Right lung (tissue), 2 donors: ENCODE measurements at regions not wholly inside any gene's neighbourhood (a gene's known extent, or its start where the extent isn't known, plus 50 kb on each side); places are given as distances from the start of the nearest gene placed in this dataset.
"Not testable (repeated sequence)": the region's sequence is repeated elsewhere in the genome, so short reads cannot be mapped to it uniquely, and the experiment has no call there.

Experiments used
- DNase-seq, 2 donors: peaks; one replicate each; pipeline ENCODE4 v3.0.0-alpha.2; 2013

- no peak for DNase-seq
Observed at GRCh38 chr2:199131876-199132275, 325.9 kb downstream of the SATB2 start.

GRCh38 chr2:199131136-199131655 lies 326.5 kb downstream of the SATB2 start:
- peak in 1 of 2 donors; percentile 23 for DNase-seq

GRCh38 chr2:199130501-199130900 lies 327.2 kb downstream of the SATB2 start:
- DNase-seq: peak; percentile 78 to 83

DNA sequence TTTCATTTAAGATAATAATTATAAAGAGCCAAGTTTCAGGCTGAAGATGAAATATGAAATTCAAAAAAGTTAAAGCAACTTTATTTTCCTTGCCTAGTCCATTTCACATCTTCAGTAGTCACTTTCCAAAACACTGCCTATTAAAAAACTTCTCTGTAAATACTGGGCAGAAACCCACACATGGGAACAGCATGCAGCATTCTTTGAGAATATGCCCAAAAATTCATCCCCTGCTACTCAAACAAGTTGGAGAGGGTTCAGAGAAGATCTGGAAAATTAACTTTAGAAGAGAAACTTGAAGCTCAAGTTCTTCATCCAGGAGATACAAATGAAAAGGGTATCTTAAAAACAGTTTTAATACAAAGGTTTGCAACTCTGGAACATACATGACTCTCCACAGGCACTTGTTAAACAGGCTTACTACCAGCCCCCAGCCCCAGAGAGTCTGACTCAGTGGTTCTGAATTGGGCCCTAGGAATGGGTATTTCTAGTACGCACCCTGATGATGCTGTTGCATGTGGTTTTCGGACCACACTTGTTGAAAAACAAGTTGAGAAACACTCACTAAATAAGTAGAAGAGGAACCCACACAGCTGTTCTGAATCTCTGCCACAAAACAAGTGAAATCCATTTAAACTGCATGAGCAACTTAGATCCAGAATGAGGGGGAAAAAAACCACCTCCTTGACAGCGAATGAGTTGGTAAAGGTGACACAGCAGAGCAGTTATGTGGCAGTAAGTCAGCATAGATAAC lies 329.1 kb downstream of the SATB2 start:
- DNase-seq: peak; percentile 38 to 45

DNA sequence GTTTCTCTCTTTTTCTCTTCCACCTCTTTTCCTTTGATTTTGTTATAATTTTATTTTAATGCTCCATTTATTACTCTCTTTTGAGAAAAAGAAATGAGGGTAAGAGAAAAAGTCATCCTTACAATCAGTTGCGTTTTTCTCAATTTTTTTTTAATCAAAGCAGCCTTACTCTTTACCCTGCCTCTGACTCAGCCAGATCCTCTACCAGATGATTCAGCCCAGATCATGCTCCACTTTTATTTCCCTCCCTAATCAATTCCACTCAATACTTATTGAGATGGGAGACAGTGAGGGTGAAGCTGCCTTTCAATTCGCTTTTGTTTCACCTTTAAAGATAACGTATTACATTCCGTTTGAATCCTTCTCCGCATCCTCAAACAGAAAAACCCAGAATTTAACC lies 337.9 kb downstream of the SATB2 start:
- no peak for DNase-seq

GRCh38 chr2:199118673-199119112 lies 339.0 kb downstream of the SATB2 start:
- no peak for DNase-seq

DNA sequence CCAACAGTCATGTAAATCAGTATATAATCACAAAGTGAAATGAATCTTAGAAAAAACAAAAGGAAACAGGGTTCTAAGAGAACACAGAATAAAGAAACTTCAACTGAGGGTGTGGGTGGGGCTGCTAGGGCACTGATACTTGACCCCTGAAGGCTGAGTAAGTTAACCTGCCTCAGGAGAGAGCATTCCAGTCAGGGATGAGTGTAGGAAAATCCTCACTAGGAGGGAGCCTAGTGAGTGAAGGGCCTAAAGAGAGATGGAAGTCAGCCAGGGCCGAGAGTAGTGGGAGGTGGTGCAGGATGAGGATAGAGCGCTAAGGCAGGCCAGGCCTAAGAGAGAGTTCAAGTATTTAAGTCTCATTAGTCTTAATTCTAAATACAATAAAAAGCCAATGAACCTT lies 342.6 kb downstream of the SATB2 start:
- no peak for DNase-seq

DNA sequence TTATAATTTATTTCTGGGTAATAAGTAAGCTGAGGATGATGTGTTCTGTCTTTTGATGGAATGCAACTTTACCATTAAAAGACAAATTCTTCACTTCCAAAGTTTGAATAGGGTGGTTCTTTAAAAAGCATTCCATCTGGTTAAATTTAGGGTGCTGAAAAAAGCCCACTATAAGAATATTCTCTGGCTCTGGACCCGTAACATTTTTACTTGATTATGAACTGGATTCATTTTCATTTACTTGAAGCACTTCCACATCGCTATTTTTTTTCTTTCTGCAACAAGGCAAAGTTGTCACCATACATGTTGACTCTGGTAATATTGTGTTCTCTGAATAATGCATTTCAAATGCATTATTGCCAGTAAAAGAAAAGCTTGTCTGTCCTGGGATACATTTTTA lies 344.6 kb downstream of the SATB2 start:
- DNase-seq: no peak

GRCh38 chr2:199111458-199111857 lies 346.3 kb downstream of the SATB2 start:
- no peak for DNase-seq

DNA sequence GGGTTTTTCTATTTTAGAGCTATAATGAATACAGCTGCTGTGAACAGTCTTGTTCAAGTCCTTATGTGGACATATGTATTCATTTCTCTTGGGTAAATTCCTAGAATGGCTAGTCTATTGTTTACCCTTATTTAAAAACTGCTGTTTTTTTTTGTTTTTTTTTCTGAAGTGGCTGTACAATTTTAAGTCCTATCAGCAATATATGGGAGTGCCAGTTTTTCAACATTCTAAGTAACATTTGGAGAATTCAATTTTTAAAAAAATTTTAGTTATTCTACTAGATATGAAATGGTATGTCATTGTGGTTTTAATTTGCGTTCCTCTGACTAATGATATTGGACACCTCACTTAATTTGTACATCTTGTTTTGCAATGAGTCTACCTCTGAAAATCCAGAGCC lies 349.7 kb downstream of the SATB2 start:
- no peak for DNase-seq

DNA sequence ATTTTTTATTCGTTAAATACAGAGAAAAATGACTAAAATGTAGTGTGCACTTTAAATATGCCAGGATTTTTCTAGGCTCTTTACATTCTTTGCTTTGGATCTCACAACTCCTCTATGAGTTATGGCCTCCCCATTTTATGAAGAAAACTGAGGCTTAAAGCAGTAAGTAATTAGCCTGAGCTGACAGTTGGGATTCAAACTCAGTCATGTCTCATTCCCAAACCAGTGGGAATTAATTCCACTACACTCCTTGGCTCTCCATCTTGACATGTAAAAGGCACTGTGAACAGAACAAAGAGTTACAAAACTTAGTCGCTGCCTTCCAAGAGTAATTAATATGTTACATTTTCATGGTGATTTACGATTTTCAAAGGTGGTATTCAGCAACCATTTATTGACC lies 351.9 kb downstream of the SATB2 start:
- no peak for DNase-seq

- no peak for DNase-seq
Observed at GRCh38 chr2:199101487-199101886, 356.3 kb downstream of the SATB2 start.

DNA sequence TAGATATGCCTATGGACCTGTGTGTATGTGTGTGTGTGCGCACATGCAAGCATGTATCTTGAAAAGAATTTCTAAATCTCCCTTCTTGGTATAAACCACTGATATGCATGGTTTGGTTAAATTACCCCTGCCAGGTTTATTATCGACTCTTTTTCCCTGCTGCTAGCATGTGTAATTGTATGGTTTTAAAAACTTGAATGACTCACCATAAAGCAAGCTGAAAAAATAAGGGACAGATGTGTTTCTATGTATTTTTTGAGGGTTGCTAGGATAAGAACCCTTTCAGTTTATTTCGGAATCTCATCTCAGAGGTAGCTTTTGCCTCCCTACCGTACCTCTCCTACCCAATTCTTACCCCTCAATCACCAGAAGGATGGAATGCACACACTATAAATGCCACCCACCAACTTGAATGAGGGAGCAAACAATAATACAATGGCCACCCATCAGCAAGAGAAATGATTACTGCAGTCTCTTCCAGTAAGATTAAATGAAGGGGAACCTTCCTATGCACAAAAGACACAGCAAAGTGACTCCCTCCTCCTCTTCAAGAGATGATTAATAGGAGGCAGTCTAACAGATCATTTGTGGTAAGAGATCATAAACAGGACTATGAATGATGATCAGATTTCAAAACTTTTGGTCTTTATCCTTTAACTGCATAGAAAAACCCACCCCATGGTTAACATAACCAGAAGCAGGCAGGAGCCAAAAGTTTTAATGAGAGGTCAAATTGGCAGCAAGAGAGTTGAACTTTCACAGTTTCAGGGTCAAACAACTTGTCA lies 357.2 kb downstream of the SATB2 start:
- DNase-seq: no peak

- DNase-seq: no peak
Observed at GRCh38 chr2:199092419-199092818, 365.3 kb downstream of the SATB2 start.

DNA sequence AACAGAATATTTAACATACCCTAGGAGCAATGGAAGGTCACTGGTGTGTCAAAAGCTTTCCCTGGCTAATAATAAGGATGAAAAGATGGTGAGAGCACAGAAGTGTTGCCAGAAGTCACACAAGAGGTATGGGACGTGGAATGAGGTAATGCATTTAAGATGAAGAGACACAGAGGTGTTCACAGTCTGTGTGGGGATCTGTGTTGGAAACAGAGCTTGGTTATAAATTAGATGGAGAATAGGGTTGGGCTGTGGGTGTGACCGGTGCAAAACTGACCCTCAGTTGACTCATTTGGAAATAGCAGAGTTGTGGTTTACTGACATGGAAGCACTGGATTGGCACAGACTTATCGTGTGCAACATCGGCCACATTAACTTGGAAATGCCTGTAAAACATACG lies 372.5 kb downstream of the SATB2 start:
- DNase-seq: no peak

GRCh38 chr2:199070322-199070949 lies 387.3 kb downstream of the SATB2 start:
- no peak for DNase-seq

- DNase-seq: no peak
Observed at GRCh38 chr2:199064201-199064600, 393.5 kb downstream of the SATB2 start.

GRCh38 chr2:199057936-199058335 lies 399.8 kb downstream of the SATB2 start:
- DNase-seq: no peak

DNA sequence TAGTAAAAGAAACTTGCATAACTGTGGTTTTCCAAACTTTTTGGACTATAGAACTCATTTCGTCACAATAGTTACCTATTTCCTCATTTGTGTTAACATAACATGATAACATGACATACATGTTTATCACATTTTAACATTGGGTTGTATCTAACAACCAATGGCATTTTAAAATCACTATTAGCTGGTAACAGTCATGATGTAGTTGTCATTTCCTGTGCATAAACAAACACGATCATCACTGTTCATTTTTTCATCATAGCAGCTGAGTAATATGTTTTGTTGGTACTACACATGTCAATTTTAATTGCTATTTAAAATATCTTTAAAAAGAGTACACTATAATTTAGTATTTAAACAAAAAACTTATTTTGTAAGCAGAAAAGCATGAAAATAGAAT lies 402.4 kb downstream of the SATB2 start:
- no peak for DNase-seq

- no peak for DNase-seq
Observed at GRCh38 chr2:199042660-199043379, 414.9 kb downstream of the SATB2 start.

- no peak for DNase-seq
Observed at GRCh38 chr2:199040522-199040921, 417.2 kb downstream of the SATB2 start.

- not testable (repeated sequence) for DNase-seq
Observed at GRCh38 chr2:199033761-199034160, 424.0 kb downstream of the SATB2 start.
